ENCODE measurements at regions not wholly inside any gene's neighbourhood (a gene's known extent, or its start where the extent isn't known, plus 50 kb on each side); places are given as distances from the start of the nearest gene placed in this dataset.

DNA sequence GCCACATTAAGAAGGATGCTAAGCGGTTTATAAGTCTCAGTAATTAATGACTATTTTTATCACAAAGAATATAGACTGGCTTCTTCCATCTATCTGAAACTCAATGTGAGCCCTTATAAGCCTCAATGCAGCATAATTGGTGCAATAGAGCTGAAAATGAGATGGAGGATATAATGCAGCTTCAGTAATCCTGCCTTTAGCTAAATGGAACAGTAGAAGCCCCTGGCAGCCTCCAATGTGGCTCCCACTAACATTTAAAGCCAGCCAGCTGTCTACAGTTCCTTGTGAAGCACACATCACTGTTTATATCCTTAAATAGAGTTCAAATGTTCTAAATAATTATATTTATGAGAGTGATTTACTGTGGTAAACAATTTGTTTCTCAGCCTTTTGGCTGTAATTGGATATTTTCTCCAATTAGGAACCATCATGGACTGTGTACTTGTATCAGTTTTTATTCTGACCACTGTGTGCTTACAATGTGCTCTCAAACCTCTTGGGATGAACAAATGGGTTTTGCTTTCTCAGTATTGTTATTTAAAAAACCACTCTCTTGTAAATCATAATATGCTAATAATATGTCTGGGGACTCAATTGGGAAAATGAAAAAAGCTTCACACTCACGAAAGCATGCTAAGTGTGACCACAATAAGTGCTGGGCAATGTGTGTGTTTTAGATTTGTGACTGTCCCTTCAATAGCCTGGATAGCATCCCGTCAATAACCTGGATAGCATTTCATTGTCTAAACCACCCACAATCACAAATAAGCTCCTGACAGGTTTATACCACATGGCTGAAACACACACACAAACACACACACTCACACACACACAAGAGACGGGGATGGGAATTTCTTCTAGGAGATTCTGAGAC is 366.6 kb downstream of the GBE1 start:
- H3K9me3 Mint-ChIP-seq: peaks cover 4 to 7% of the 10 kb centered on the region in 2 donors

GRCh38 chr3:81393251-81393650 is 368.2 kb downstream of the GBE1 start:
- ATAC-seq (replicated peaks): no peak
- no peaks in the 10 kb centered on the region for H3K4me1 Mint-ChIP-seq (ENCODE audit: low read depth in 2 of 2)
- H3K27ac Mint-ChIP-seq: no peak overlapping the region
- H3K9me3 Mint-ChIP-seq: peaks cover 6 to 14% of the 10 kb centered on the region in 2 donors
- no peak overlapping the region for H3K4me3 Mint-ChIP-seq
- no peak for DNase-seq
- no peaks in the 10 kb centered on the region for H3K36me3 Mint-ChIP-seq (ENCODE audit: insufficient read depth)
- no peaks in the 10 kb centered on the region for H3K27me3 Mint-ChIP-seq

More for the DNA sequence above, 366.6 kb downstream of the GBE1 start:
- no peak for DNase-seq
- no peaks in the 10 kb centered on the region for H3K27me3 Mint-ChIP-seq
- H3K4me1 Mint-ChIP-seq (ENCODE audit: low read depth in 2 of 2): no peaks in the 10 kb centered on the region
- no peaks in the 10 kb centered on the region for H3K36me3 Mint-ChIP-seq (ENCODE audit: insufficient read depth)
- H3K4me3 Mint-ChIP-seq: no peak overlapping the region
- no peak overlapping the region for H3K27ac Mint-ChIP-seq
- ATAC-seq (replicated peaks): no peak

DNA sequence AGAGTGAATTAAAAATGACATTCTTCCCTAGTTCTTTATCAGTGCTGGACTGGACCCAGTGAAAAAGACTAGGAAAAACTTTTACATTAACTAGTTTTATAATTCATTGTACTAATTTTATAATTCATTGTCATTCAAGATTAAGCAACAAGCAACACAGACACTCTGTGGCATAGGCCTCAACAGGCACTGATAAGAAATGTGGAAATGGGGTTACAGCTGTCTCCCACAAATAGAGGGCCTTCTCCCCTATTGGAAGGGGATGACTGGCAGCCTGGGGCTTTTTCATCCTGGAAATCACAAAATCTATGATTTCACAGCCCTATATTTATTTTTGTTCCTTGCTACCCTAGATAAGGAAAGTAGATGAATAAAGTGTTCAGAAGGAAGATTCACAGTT is 370.6 kb downstream of the GBE1 start:
- no peaks in the 10 kb centered on the region for H3K36me3 Mint-ChIP-seq (ENCODE audit: insufficient read depth)
- H3K4me3 Mint-ChIP-seq: no peak overlapping the region
- peaks cover 7 to 18% of the 10 kb centered on the region in 2 donors for H3K9me3 Mint-ChIP-seq
- DNase-seq: no peak
- no peaks in the 10 kb centered on the region for H3K27me3 Mint-ChIP-seq
- H3K27ac Mint-ChIP-seq: no peak overlapping the region
- no peak for ATAC-seq (replicated peaks)
- H3K4me1 Mint-ChIP-seq (ENCODE audit: low read depth in 2 of 2): no peaks in the 10 kb centered on the region

- Mint-ChIP-seq H3K27me3 (no peaks in the 10 kb centered on the region), H3K36me3 (ENCODE audit: insufficient read depth) (no peaks in the 10 kb centered on the region), H3K27ac (no peak overlapping the region), H3K9me3 (peaks cover 7 to 18% of the 10 kb centered on the region in 2 donors), H3K4me3 (no peak overlapping the region), H3K4me1 (ENCODE audit: low read depth in 2 of 2) (no peaks in the 10 kb centered on the region)
- DNase-seq: no peak
- no peak for ATAC-seq (replicated peaks)
Measured at GRCh38 chr3:81388191-81388590, 373.3 kb downstream of the GBE1 start.

DNA sequence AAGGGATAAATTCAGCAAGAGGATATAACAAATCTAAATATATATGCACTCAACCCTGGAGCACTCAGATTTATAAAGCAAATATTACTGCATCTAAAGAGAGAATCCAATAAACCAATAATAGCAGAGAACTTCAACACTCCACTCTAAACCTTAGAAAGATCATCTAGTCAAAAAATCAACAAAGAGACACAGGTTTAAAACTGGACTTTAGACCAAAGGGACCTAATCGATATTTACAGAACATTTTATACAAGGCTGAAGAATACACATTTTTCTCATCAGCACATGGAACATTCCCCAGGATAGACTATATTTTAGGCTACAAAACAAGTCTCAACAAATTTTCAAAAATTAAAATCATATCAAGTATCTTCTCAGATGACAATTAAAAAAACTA is 379.0 kb downstream of the GBE1 start:
- Mint-ChIP-seq H3K9me3 (peaks cover 9 to 10% of the 10 kb centered on the region in 2 donors), H3K4me1 (ENCODE audit: low read depth in 2 of 2) (no peaks in the 10 kb centered on the region), H3K4me3 (no peak overlapping the region), H3K36me3 (ENCODE audit: insufficient read depth) (no peaks in the 10 kb centered on the region), H3K27ac (no peak overlapping the region), H3K27me3 (no peaks in the 10 kb centered on the region)
- DNase-seq (no peak), ATAC-seq (replicated peaks) (no peak)

DNA sequence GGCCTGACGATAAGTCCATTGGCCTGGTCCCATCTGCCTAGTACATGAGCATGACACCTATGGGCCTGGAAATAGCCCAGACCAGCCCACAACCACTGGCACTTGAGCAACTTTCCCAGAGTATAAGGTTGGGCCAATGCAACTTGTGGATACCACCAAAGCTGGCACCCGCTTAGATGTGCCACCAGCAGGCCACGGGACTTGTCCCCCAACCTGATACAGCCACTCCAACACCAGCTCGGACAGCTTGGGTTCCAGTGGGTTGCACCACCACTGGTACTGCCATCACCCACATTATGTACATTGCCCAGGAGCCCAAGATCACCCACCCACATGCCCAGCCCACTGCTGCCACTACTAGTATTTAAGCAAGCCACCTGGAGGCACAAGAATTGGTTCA is 381.2 kb downstream of the GBE1 start:
- Mint-ChIP-seq H3K4me3 (no peak overlapping the region), H3K36me3 (ENCODE audit: insufficient read depth) (no peaks in the 10 kb centered on the region), H3K27me3 (no peaks in the 10 kb centered on the region), H3K4me1 (ENCODE audit: low read depth in 2 of 2) (no peaks in the 10 kb centered on the region), H3K9me3 (peaks cover 7 to 10% of the 10 kb centered on the region in 2 donors), H3K27ac (no peak overlapping the region)
- no peak for DNase-seq
- no peak for ATAC-seq (replicated peaks)

GRCh38 chr3:81378552-81379293 is 382.7 kb downstream of the GBE1 start:
- Mint-ChIP-seq H3K27me3 (no peaks in the 10 kb centered on the region), H3K4me3 (no peak overlapping the region), H3K4me1 (ENCODE audit: low read depth in 2 of 2) (no peaks in the 10 kb centered on the region), H3K36me3 (ENCODE audit: insufficient read depth) (no peaks in the 10 kb centered on the region), H3K9me3 (peaks cover 12 to 17% of the 10 kb centered on the region in 2 donors), H3K27ac (no peak overlapping the region)
- ATAC-seq (replicated peaks) (no peak), DNase-seq (no peak)

GRCh38 chr3:81375921-81376320 is 385.5 kb downstream of the GBE1 start:
- H3K9me3 Mint-ChIP-seq: peaks cover 14 to 17% of the 10 kb centered on the region in 2 donors
- H3K4me3 Mint-ChIP-seq: no peak overlapping the region
- no peak overlapping the region for H3K27ac Mint-ChIP-seq
- no peaks in the 10 kb centered on the region for H3K36me3 Mint-ChIP-seq (ENCODE audit: insufficient read depth)
- ATAC-seq (replicated peaks): no peak
- no peaks in the 10 kb centered on the region for H3K27me3 Mint-ChIP-seq
- DNase-seq: no peak
- no peaks in the 10 kb centered on the region for H3K4me1 Mint-ChIP-seq (ENCODE audit: low read depth in 2 of 2)

DNA sequence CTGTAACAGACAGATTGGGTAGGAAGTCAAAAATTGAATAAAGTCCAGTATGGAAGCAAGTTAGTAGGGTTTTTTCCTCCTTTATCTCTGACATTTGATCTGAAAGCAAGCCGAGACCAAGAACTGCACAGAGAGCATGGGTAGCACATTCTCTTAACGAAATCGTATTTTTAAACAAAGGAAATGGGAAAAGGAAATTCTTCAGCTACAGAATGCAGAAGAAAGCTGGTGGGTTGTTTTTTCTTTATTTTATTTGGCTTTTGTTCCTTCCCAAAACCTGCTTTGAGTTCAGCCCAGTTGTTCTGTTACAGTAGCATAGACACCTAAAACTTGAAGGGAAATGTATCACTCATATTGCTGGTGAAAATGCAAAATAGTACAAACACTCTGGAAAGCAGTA is 397.0 kb downstream of the GBE1 start:
- H3K27ac Mint-ChIP-seq: no peak overlapping the region
- no peak for DNase-seq
- H3K36me3 Mint-ChIP-seq (ENCODE audit: insufficient read depth): no peaks in the 10 kb centered on the region
- no peak for ATAC-seq (replicated peaks)
- H3K9me3 Mint-ChIP-seq: peaks cover 0 to 3% of the 10 kb centered on the region in 2 donors
- H3K4me1 Mint-ChIP-seq (ENCODE audit: low read depth in 2 of 2): no peaks in the 10 kb centered on the region
- H3K4me3 Mint-ChIP-seq: no peak overlapping the region
- H3K27me3 Mint-ChIP-seq: no peaks in the 10 kb centered on the region

DNA sequence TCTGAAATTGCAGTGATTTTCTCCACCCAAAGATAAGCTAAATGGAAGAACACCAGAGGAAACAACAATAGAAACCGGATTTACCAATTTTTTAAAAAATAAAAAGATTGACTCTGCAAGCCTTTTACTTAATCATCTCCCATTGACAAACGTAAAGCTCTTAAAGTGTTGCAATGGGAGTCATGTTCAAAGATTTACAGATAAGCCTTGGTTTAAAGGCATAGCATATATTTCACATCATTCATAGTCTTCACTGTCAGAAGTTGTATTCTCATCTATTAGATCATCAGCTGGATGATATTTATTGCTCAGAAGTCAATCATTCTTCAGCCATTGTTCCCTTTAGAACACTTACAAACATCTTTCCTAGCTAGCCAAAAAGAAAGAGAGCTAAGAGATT is 397.6 kb downstream of the GBE1 start:
- H3K4me1 Mint-ChIP-seq (ENCODE audit: low read depth in 2 of 2): no peaks in the 10 kb centered on the region
- no peak overlapping the region for H3K4me3 Mint-ChIP-seq
- H3K27me3 Mint-ChIP-seq: no peaks in the 10 kb centered on the region
- ATAC-seq (replicated peaks) (no peak), DNase-seq (no peak)
- peaks cover 0 to 3% of the 10 kb centered on the region in 2 donors for H3K9me3 Mint-ChIP-seq
- H3K36me3 Mint-ChIP-seq (ENCODE audit: insufficient read depth): no peaks in the 10 kb centered on the region
- no peak overlapping the region for H3K27ac Mint-ChIP-seq

DNA sequence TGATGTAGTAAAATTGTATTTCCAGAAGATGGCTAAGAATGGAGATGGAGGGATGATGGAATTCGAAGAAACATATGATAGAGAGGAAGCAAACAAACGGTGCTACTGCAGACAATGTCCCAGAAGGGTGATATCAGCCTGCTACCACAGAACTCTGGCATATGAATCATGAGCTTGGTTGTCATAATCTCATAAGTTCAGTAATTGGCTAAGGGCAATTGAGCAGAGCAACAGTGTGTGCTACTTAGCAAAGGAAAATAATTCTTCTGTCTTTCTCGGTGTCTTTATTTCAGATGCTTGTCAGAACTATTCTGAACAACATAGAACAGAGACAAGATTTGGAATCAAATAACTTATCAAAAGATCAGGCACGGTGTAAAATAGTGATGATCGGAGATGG is 407.3 kb downstream of the GBE1 start:
- no peak for DNase-seq
- Mint-ChIP-seq H3K4me3 (no peak overlapping the region), H3K27me3 (no peaks in the 10 kb centered on the region), H3K9me3 (peaks cover 0 to 2% of the 10 kb centered on the region in 2 donors), H3K27ac (no peak overlapping the region), H3K36me3 (ENCODE audit: insufficient read depth) (no peaks in the 10 kb centered on the region), H3K4me1 (ENCODE audit: low read depth in 2 of 2) (no peaks in the 10 kb centered on the region)
- ATAC-seq (replicated peaks): no peak

DNA sequence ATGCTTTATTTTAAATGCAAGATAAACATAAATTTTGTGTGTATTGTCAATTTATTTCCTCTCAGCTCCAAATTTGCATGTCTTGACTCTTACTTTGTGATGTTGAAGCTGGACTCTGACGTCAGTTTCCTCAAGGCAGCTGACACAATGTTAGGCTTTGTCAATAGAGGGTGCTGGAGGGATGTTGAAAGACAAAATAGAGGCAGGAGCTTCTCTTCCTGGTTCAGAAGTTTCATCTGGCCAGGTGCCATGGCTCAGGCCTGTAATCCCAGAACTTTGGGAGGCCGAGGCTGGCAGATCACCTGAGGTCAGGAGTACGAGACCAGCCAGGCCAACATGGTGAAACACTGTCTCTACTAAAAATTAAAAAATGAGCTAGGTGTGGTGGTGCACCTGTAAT is 408.6 kb downstream of the GBE1 start:
- Mint-ChIP-seq H3K9me3 (peaks cover 0 to 2% of the 10 kb centered on the region in 2 donors), H3K4me1 (ENCODE audit: low read depth in 2 of 2) (no peaks in the 10 kb centered on the region), H3K4me3 (no peak overlapping the region), H3K27me3 (no peaks in the 10 kb centered on the region), H3K36me3 (ENCODE audit: insufficient read depth) (no peaks in the 10 kb centered on the region), H3K27ac (no peak overlapping the region)
- ATAC-seq (replicated peaks): no peak
- DNase-seq: no peak

GRCh38 chr3:81349816-81350340 is 411.6 kb downstream of the GBE1 start:
- no peak for ATAC-seq (replicated peaks)

More at GRCh38 chr3:81349816-81350340, 411.6 kb downstream of the GBE1 start:
- no peaks in the 10 kb centered on the region for H3K27me3 Mint-ChIP-seq
- no peaks in the 10 kb centered on the region for H3K4me1 Mint-ChIP-seq (ENCODE audit: low read depth in 2 of 2)
- no peaks in the 10 kb centered on the region for H3K9me3 Mint-ChIP-seq
- no peaks in the 10 kb centered on the region for H3K36me3 Mint-ChIP-seq (ENCODE audit: insufficient read depth)
- no peak overlapping the region for H3K27ac Mint-ChIP-seq
- DNase-seq: no peak
- H3K4me3 Mint-ChIP-seq: no peak overlapping the region

Measured in effector memory CD8-positive, alpha-beta T cell (primary cell).